HUES64 (cell line): ENCODE measurements at regions not wholly inside any gene's neighbourhood (a gene's known extent, or its start where the extent isn't known, plus 50 kb on each side); places are given as distances from the start of the nearest gene placed in this dataset.

ENCODE experiments used
- H3K27ac ChIP-seq: 2 replicates; pipeline ENCODE4 v1.7.0; 2013; ENCODE audit warnings: low read depth, low read length, inconsistent platforms
- H3K27me3 ChIP-seq: 2 replicates; pipeline ENCODE4 v1.6.1; 2013; ENCODE audit warnings: mild to moderate bottlenecking, low read length; ENCODE audit not compliant: insufficient read depth
- H3K36me3 ChIP-seq: 2 replicates; pipeline ENCODE4 v1.6.1; 2013; ENCODE audit warnings: mild to moderate bottlenecking, low read length; ENCODE audit not compliant: insufficient read depth
- H3K4me1 ChIP-seq: 2 replicates; pipeline ENCODE4 v1.6.1; 2013; ENCODE audit warnings: mild to moderate bottlenecking, low read length, moderate library complexity; ENCODE audit not compliant: insufficient read depth
- H3K4me3 ChIP-seq: 2 replicates; pipeline ENCODE4 v1.5.1; 2013; ENCODE audit warnings: mild to moderate bottlenecking, low read length, moderate library complexity
- H3K9ac ChIP-seq: 2 replicates; pipeline ENCODE4 v1.6.1; 2013; ENCODE audit warnings: mild to moderate bottlenecking, low read depth, low read length
- H3K9me3 ChIP-seq: 2 replicates; pipeline ENCODE4 v1.6.1; 2013; ENCODE audit warnings: low read depth, low read length; ENCODE audit not compliant: insufficient read depth
- WGBS: fragments of 150-250, 120-280 bp; methylation state at CpG from one replicate; pipeline ENCODE4 v1.1.7; 2013; ENCODE audit warnings: missing lambda C conversion rate; 5-methylcytosine and 5-hydroxymethylcytosine counted together

GRCh38 chr5:68457285-68457684 is 241.7 kb downstream of the PIK3R1 start:
- Histone ChIP-seq H3K36me3 (no peaks in the 10 kb centered on the region), H3K9ac (no peak overlapping the region), H3K4me1 (peaks cover 19% of the 10 kb centered on the region), H3K4me3 (no peak overlapping the region), H3K27ac (no peak overlapping the region), H3K9me3 (0 out of 2 replicates have a peak, but pooled peaks cover 3% of the 10 kb centered on the region), H3K27me3 (no peaks in the 10 kb centered on the region)
- 96% methylated on average over 7 of the region's 8 CpGs for WGBS

GRCh38 chr5:68458416-68459021 is 243.0 kb downstream of the PIK3R1 start:
- Histone ChIP-seq H3K4me1 (peaks cover 19% of the 10 kb centered on the region), H3K4me3 (no peak overlapping the region), H3K9me3 (0 out of 2 replicates have a peak, but pooled peaks cover 3% of the 10 kb centered on the region), H3K27me3 (no peaks in the 10 kb centered on the region), H3K36me3 (no peaks in the 10 kb centered on the region), H3K9ac (no peak overlapping the region), H3K27ac (no peak overlapping the region)
- WGBS: 100% methylated on average over 1 of the region's 3 CpGs

GRCh38 chr5:68459093-68459809 is 243.7 kb downstream of the PIK3R1 start:
- Histone ChIP-seq H3K9ac (no peak overlapping the region), H3K36me3 (no peaks in the 10 kb centered on the region)
- 94% methylated on average over 3 of the region's 3 CpGs for WGBS

GRCh38 chr5:68459810-68460139 is 244.2 kb downstream of the PIK3R1 start:
- peaks cover 19% of the 10 kb centered on the region for H3K4me1 ChIP-seq
- 38% methylated on average over 1 of the region's 3 CpGs for WGBS
- no peaks in the 10 kb centered on the region for H3K27me3 ChIP-seq
- no peaks in the 10 kb centered on the region for H3K9me3 ChIP-seq
- H3K4me3 ChIP-seq: no peak overlapping the region
- no peak overlapping the region for H3K9ac ChIP-seq
- H3K27ac ChIP-seq: no peak overlapping the region
- no peaks in the 10 kb centered on the region for H3K36me3 ChIP-seq

More at GRCh38 chr5:68459093-68459809, 243.7 kb downstream of the PIK3R1 start:
- Histone ChIP-seq H3K4me3 (no peak overlapping the region), H3K27ac (no peak overlapping the region), H3K4me1 (peaks cover 19% of the 10 kb centered on the region), H3K27me3 (no peaks in the 10 kb centered on the region), H3K9me3 (no peaks in the 10 kb centered on the region)

GRCh38 chr5:68460147-68460798 is 244.7 kb downstream of the PIK3R1 start:
- H3K4me1 ChIP-seq: peaks cover 19% of the 10 kb centered on the region
- H3K9ac ChIP-seq: no peak overlapping the region
- no peaks in the 10 kb centered on the region for H3K27me3 ChIP-seq
- H3K27ac ChIP-seq: no peak overlapping the region
- no peak overlapping the region for H3K4me3 ChIP-seq
- H3K9me3 ChIP-seq: no peaks in the 10 kb centered on the region
- H3K36me3 ChIP-seq: no peaks in the 10 kb centered on the region
- WGBS: 45% methylated on average over 1 of the region's 3 CpGs

GRCh38 chr5:68463606-68464005 is 248.1 kb downstream of the PIK3R1 start:
- Histone ChIP-seq H3K27me3 (no peaks in the 10 kb centered on the region), H3K9ac (no peak overlapping the region), H3K9me3 (no peaks in the 10 kb centered on the region), H3K27ac (no peak overlapping the region), H3K36me3 (no peaks in the 10 kb centered on the region), H3K4me3 (no peak overlapping the region), H3K4me1 (peaks cover 5% of the 10 kb centered on the region; the same call in 1 of the 2 replicates)
- 93% methylated on average over 3 of the region's 3 CpGs for WGBS

- H3K9ac ChIP-seq: no peak overlapping the region
- H3K27ac ChIP-seq: no peak overlapping the region
- peaks cover 5% of the 10 kb centered on the region; the same call in 1 of the 2 replicates for H3K4me1 ChIP-seq
- 90% methylated on average over 4 of the region's 4 CpGs for WGBS
- no peaks in the 10 kb centered on the region for H3K36me3 ChIP-seq
- no peak overlapping the region for H3K4me3 ChIP-seq
- H3K27me3 ChIP-seq: no peaks in the 10 kb centered on the region
- H3K9me3 ChIP-seq: no peaks in the 10 kb centered on the region
Observed at GRCh38 chr5:68464424-68464823, 248.9 kb downstream of the PIK3R1 start.

- Histone ChIP-seq H3K27me3 (no peaks in the 10 kb centered on the region), H3K36me3 (no peaks in the 10 kb centered on the region), H3K4me1 (no peaks in the 10 kb centered on the region), H3K9me3 (no peaks in the 10 kb centered on the region), H3K27ac (no peak overlapping the region), H3K9ac (no peak overlapping the region), H3K4me3 (no peak overlapping the region)
- WGBS: 88% methylated on average over 3 of the region's 3 CpGs
Observed at GRCh38 chr5:68465133-68465532, 249.6 kb downstream of the PIK3R1 start.

GRCh38 chr5:68465934-68466551 is 250.5 kb downstream of the PIK3R1 start:
- H3K9me3 ChIP-seq: no peaks in the 10 kb centered on the region
- no peaks in the 10 kb centered on the region for H3K36me3 ChIP-seq
- H3K9ac ChIP-seq: no peak overlapping the region
- no peak overlapping the region for H3K4me3 ChIP-seq
- H3K27ac ChIP-seq: no peak overlapping the region
- H3K27me3 ChIP-seq: no peaks in the 10 kb centered on the region
- WGBS: 83% methylated on average over 6 of the region's 6 CpGs
- no peaks in the 10 kb centered on the region for H3K4me1 ChIP-seq

GRCh38 chr5:68467208-68467607 is 251.7 kb downstream of the PIK3R1 start:
- Histone ChIP-seq H3K27ac (no peak overlapping the region), H3K9ac (no peak overlapping the region), H3K4me1 (no peaks in the 10 kb centered on the region), H3K27me3 (no peaks in the 10 kb centered on the region), H3K36me3 (no peaks in the 10 kb centered on the region), H3K9me3 (no peaks in the 10 kb centered on the region), H3K4me3 (no peak overlapping the region)
- 84% methylated on average over 2 of the region's 2 CpGs for WGBS

GRCh38 chr5:68467794-68468193 is 252.2 kb downstream of the PIK3R1 start:
- Histone ChIP-seq H3K4me1 (no peaks in the 10 kb centered on the region), H3K36me3 (no peaks in the 10 kb centered on the region), H3K27me3 (no peaks in the 10 kb centered on the region), H3K9me3 (no peaks in the 10 kb centered on the region), H3K9ac (no peak overlapping the region), H3K27ac (no peak overlapping the region), H3K4me3 (no peak overlapping the region)
- WGBS: 90% methylated on average over 2 of the region's 2 CpGs
